Spleen (tissue), 7 donors: ENCODE measurements at regions not wholly inside any gene's neighbourhood (a gene's known extent, or its start where the extent isn't known, plus 50 kb on each side); places are given as distances from the start of the nearest gene placed in this dataset.

Source experiments
- POLR2A ChIP-seq, 3 donors: fragments of 450-650 bp; IDR thresholded peaks; one replicate each; pipeline ENCODE4 v1.5.1; 2017; ENCODE audit warnings: antibody characterized with exemption in 3 of 3, mild to moderate bottlenecking in 1 of 3
- TF ChIP-seq, protein P1 (sequence below), 11 experiments: fragments of 200-600 bp in 7 of 11; fragments of 450-650 bp in 4 of 11; sonication (generic) in 4 of 11; IDR thresholded peaks in 8 of 11; conservative IDR thresholded peaks in 3 of 11; 1 replicate in 7 of 11; 2 replicates in 4 of 11; pipeline versions ENCODE4 v1.4.0 to v1.8.0; 2016 to 2021; ENCODE audit warnings: antibody characterized with exemption in 11 of 11, inconsistent platforms in 4 of 11, mild to moderate bottlenecking in 1 of 11
- donor health status: DM: no; HTN: no; CAD: no; lungs with moderate emphysema.
- donor health status: DM: no; HTN: no; CAD: no.
- donor health status: DM: no; HTN: no; CAD: no.

DNA sequence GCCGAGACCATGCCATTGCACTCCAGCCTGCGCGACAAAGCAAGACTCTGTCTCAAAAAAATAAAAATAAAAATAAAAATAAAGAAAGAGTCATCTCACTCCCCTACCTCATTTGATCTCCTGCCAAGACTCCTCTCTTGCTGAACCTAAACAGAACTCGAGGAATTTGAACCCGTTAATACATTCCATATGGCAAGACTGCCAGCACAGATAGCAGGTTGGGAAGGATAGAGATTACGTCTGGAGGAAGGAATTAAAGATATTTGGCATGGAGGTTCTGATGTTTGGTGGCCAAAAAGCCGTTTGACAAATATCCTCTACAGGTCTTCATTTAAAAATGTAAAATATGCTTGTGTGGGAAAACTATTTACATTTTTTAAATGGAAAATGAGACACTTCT, 549.6 kb downstream of the HTR7 start:
- TF ChIP-seq, protein P1, sequence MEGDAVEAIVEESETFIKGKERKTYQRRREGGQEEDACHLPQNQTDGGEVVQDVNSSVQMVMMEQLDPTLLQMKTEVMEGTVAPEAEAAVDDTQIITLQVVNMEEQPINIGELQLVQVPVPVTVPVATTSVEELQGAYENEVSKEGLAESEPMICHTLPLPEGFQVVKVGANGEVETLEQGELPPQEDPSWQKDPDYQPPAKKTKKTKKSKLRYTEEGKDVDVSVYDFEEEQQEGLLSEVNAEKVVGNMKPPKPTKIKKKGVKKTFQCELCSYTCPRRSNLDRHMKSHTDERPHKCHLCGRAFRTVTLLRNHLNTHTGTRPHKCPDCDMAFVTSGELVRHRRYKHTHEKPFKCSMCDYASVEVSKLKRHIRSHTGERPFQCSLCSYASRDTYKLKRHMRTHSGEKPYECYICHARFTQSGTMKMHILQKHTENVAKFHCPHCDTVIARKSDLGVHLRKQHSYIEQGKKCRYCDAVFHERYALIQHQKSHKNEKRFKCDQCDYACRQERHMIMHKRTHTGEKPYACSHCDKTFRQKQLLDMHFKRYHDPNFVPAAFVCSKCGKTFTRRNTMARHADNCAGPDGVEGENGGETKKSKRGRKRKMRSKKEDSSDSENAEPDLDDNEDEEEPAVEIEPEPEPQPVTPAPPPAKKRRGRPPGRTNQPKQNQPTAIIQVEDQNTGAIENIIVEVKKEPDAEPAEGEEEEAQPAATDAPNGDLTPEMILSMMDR (IDR thresholded peaks at IDR 0.05 in 8 of 11, conservative IDR thresholded peaks at IDR 0.05 in 3 of 11), result no peak
- no peak for TF ChIP-seq POLR2A (IDR thresholded peaks at IDR 0.05)
